ENCODE measurements at regions not wholly inside any gene's neighbourhood (a gene's known extent, or its start where the extent isn't known, plus 50 kb on each side); places are given as distances from the start of the nearest gene placed in this dataset.
"Not testable (repeated sequence)": the region's sequence is repeated elsewhere in the genome, so short reads cannot be mapped to it uniquely, and the experiment has no call there.

DNA sequence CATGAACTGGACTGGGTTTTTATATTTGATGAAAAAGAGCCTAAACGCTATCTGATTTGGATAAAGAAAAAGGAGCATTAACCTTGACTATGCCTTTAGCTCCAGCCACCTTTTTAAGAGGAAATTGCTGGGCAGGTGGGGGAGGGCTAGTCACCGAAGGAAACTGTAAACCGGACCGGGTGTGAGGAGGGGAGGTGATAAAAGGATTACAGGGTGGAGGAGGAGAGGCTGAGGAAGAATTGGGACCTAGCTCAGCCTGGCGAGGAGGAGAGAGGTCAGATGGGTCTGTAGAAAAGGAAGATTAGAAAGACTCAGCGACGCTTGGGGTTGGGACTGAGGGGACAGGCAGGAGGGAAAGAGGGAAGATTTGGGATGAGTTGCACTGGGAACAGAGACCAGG, 118.4 kb downstream of the PCDH10 start:
- not testable (repeated sequence) for TF ChIP-seq EP300 (IDR thresholded peaks at IDR 0.05; ENCODE audit: low read depth); POLR2A (IDR thresholded peaks at IDR 0.05); POLR2AphosphoS5 (IDR thresholded peaks at IDR 0.05)
- TF ChIP-seq, protein P1, sequence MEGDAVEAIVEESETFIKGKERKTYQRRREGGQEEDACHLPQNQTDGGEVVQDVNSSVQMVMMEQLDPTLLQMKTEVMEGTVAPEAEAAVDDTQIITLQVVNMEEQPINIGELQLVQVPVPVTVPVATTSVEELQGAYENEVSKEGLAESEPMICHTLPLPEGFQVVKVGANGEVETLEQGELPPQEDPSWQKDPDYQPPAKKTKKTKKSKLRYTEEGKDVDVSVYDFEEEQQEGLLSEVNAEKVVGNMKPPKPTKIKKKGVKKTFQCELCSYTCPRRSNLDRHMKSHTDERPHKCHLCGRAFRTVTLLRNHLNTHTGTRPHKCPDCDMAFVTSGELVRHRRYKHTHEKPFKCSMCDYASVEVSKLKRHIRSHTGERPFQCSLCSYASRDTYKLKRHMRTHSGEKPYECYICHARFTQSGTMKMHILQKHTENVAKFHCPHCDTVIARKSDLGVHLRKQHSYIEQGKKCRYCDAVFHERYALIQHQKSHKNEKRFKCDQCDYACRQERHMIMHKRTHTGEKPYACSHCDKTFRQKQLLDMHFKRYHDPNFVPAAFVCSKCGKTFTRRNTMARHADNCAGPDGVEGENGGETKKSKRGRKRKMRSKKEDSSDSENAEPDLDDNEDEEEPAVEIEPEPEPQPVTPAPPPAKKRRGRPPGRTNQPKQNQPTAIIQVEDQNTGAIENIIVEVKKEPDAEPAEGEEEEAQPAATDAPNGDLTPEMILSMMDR (IDR thresholded peaks at IDR 0.05), result not testable (repeated sequence)
